HG02642 (cell line): ENCODE measurements at regions not wholly inside any gene's neighbourhood (a gene's known extent, or its start where the extent isn't known, plus 50 kb on each side); places are given as distances from the start of the nearest gene placed in this dataset.

Experiments
- ATAC-seq: cut with Tn5 transposase; IDR thresholded peaks from one replicate; pipeline ENCODE4 v1.9.1; 2021; ENCODE audit warnings: mild to moderate bottlenecking; ENCODE audit not compliant: unreplicated experiment, poor library complexity

- ATAC-seq: no peak
Observed at GRCh38 chr2:58930537-58930936, 689.4 kb upstream of the FANCL start.

- ATAC-seq: no peak
Observed at GRCh38 chr2:58928973-58929372, 687.8 kb upstream of the FANCL start.

GRCh38 chr2:58928391-58928790, 687.3 kb upstream of the FANCL start:
- no peak for ATAC-seq

DNA sequence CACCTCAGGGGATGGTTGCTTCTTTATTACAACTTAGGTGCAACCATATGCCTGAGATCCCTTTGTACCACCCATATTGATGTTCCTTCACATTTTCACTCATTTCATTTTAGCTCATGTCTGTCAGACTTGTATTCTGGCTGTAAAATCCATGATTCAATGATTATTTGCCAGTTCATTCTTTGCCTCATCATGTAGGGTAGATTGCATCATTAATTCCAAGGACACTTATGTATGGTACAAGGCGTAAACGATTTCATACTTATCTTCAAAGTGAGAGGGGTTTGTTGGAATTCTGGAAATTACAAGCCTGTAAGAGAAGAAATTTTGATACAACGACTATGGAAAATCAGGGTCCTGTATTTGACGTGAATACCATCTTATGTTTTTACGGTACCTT, 685.0 kb upstream of the FANCL start:
- ATAC-seq: no peak

DNA sequence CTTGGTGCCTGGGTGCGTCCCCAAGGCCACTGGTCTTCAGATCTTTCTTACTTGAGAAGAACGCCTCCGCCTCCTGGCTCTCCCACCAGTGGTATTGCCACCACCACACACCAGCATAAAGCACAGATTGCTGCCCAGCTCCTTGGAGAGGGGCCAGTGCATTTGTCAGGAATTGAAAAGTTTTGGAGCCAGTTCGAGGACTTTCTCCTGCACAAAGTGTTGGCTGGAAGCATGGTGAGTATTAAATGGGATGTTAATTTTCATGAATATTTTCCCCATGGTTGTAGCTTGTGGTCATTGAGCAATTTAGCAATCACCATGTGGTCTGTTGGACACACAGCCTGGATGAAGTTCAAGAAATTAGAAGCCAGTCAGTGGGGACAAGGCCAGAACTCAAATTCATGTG, 684.6 kb upstream of the FANCL start:
- no peak for ATAC-seq

DNA sequence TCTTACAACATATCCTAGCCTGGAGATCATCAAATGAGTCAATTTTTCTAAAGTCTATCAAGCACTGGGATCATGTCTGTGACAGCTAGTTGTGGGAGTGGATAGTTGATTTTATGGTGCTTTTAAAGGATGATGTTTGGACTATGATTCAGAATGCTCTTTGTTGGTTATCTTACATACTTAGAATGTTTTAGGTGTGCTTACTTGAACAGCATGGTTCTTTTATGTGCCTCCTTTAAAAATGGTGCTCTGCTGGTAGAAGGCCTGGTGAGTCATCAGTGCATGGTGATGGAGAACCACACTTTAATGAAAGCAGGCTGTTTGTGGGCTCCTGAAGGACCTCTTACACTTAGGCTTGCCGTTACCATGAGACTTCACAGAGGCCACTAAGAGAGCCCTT, 682.7 kb upstream of the FANCL start:
- no peak for ATAC-seq

GRCh38 chr2:58922245-58922644, 681.1 kb upstream of the FANCL start:
- no peak for ATAC-seq

DNA sequence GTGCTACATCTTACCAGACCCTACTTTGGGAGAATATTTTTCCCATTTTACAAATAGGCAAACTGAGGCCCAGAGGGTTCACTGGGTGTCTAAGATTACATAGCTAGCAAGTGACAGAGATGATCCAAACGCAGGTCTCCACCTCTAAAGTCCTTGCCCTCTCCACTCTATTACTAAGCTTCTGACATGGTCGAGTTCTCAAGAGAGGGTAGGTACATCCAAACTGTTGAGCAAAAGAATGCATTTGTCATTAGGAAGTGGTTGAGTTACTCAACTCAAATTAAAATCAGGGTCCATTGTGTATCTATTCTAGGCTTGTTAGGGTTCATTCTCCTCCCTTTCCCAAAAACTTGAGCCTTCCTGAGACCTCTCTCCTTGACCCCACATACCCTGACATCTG, 680.6 kb upstream of the FANCL start:
- ATAC-seq: no peak

DNA sequence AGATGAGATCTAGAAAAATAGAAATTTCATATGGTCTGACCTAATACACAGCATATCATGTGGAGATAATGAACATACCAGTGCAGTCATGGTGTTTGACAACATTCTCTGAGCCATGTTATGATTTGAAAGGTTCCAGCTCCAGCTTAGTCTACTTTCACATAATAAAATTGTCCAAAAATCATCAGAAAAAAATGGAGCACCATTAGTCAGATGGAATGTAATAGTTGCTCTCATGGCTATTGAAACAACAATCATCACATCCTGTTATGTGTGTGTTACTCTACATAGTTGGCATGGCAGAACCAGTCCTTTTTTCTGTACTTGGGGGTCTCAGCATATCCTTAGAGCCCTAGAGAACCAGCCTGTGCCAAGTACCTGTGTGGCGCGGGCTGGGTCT, 678.9 kb upstream of the FANCL start:
- no peak for ATAC-seq

DNA sequence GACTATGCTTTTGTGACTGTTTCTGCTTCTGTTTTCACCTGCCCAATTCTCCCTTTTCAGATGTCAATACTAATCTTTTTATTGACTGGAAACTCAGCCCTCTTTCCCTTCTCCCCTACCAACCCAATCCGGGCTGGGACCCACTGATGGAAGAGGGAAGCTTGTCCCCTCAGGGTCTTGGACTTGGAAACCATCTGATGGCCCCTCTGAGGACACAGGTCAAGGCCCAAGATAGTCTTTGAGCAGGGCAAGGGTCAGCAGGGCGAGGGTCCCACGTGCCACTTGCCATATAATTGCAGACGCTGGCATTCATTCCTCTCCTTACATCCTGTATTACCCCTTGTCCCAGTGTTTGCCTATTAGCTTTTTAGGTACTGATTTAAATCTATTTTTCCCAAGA, 678.2 kb upstream of the FANCL start:
- ATAC-seq: no peak

DNA sequence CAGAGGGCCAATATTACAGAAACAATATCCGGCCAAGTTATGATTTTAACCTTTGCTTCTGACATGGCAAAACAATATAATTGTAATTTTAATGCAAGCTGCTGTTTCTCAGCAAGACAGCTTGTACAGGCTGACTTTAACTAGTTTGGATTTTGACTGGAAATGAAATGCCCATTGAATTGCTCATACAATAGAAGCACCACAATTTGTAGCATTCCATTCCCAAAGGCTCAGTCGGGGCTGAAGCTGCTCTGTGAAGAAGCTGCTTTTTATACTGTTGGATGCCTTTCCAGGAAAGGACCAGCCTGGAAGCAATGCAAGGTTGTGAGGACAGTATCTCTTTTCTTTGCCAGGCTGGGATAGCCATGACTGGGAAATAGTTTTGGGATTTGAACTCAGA, 677.0 kb upstream of the FANCL start:
- no peak for ATAC-seq

- no peak for ATAC-seq
Observed at GRCh38 chr2:58917596-58917995, 676.5 kb upstream of the FANCL start.

GRCh38 chr2:58916063-58916462, 674.9 kb upstream of the FANCL start:
- ATAC-seq: no peak

DNA sequence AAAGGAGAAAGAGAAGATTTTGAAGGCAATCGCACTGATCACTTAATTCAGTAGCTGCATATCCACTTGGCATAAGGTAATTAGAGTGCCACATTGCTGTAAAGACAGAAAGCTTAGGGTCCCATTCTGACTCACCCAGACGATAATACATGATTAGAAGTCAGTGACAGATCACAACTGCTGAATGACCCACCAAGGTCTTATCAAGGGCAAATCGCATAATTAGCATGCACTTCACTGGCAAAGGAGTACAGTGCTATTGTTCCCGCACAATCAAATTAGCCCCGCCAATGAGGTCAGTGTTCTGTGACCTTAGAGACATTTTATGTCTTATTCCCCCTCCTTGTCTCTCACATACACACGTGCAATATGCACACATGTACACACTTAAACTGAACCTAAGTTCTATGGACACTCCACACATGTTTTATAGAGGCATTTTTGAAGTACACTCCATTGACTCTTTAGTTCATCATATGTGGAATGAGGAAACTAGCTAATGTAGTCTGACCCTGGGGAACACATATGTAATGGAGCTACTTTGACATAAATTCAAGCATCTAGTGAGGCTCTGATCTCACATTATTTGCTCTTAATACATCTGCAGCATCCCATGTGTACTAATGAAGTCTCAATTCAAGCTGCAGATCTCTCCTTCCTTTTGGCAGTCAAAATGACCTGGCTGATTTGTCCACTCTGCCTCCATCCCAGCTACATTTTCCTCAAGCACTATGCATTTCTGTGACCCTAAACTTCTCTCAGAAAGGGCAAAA, 673.8 kb upstream of the FANCL start:
- ATAC-seq: no peak

DNA sequence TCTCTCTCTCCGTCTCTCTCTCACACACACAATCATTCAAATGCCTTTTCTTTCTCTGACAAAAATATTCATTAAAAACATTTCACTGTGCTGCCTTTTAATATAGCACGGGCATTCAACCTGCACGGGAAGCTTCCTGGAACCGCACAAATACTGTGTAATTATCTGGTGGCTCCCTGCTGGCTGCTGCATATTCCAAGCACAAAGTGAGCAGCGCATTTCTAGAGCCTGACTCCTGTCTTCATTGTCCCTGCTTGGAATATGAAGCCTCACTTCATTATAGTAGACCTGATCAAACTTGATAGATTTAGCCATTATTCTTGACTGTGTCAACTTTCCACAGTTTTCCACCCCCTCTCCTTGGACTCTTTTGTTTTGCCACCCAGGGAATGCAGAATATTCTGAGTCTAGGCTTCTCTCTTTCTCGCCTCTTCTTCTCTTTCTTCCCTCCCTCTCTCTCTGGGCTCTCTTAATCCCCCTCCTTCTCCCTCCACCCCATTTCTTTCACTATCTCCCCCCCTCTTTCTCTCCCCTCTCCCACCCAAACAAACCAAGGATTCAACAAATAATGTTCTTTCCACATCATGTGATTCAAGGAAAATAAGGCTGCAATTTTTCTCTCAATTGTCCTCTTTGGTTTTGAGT, 672.1 kb upstream of the FANCL start:
- ATAC-seq: no peak

- ATAC-seq: no peak
Observed at GRCh38 chr2:58911877-58912276, 670.8 kb upstream of the FANCL start.

GRCh38 chr2:58908501-58909154, 667.5 kb upstream of the FANCL start:
- ATAC-seq: no peak

DNA sequence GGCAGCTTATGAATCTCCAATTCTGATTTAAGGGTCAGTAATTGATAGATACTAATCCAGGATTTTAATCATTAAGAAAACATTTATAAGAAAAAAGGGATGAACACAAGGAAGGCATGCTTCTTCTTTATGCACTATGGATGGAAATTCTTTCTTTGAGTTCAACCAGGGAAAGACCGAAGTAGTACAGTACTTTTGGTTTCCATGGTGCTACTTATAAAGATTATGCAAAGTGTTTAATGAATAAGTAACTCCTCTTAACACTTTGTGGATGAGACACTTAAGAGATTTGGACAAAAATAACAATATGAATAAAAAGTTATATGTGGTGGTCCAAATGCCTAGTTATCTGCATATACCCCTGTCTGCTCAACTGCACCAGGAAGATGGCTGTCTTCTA, 666.5 kb upstream of the FANCL start:
- no peak for ATAC-seq

GRCh38 chr2:58906081-58906645, 665.0 kb upstream of the FANCL start:
- ATAC-seq: no peak

DNA sequence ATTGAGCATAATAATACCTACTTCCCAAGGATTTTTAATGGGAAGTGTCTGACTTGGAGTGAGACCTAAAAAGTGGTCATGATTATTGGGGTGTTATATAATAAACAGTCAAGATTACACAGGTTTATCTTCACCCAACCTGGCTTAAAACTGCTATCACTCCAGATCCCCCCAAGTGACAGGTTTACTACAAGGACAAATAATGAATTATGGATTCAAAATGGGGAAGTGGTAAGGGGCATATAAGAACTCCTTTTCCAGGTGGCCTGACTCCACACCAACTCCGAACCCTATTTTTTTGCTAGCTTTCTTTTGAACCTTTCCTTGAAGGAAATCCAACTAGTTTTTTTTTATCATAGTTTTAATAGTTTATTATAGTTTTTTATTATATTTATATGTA, 663.0 kb upstream of the FANCL start:
- no peak for ATAC-seq

DNA sequence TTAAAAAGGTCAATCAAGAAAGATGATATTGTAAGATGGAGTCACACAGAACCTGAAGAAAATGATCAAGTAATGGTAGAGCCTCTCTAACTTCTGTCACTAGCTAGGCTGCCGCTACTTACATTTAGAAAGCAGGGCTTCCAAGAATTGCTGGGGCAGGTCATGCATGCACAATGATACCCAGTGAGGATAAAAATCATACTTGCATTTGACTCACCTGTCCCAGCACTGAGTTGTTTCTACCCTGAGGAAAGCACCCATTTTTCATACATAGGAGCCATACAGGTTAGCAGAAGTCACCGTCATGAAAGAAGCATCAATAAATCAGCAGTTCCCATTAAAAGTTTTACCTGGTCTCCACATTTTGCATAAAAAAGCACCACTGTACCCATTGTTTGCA, 662.3 kb upstream of the FANCL start:
- ATAC-seq: no peak
